NAMALWA (cell line): ENCODE measurements at regions not wholly inside any gene's neighbourhood (a gene's known extent, or its start where the extent isn't known, plus 50 kb on each side); places are given as distances from the start of the nearest gene placed in this dataset.
"Not testable (repeated sequence)": the region's sequence is repeated elsewhere in the genome, so short reads cannot be mapped to it uniquely, and the experiment has no call there.

Experiments used
- DNase-seq: peaks from one replicate; pipeline ENCODE4 v3.0.0-alpha.2; 2015; ENCODE audit warnings: low spot score

- DNase-seq, result no peak
Observed at GRCh38 chr2:83386549-83386948, 1072.5 kb downstream of the SUCLG1 start.

- no peak for DNase-seq
Observed at GRCh38 chr2:83378921-83379320, 1080.2 kb downstream of the SUCLG1 start.

GRCh38 chr2:83376731-83377130, 1082.3 kb downstream of the SUCLG1 start:
- DNase-seq, result no peak

DNA sequence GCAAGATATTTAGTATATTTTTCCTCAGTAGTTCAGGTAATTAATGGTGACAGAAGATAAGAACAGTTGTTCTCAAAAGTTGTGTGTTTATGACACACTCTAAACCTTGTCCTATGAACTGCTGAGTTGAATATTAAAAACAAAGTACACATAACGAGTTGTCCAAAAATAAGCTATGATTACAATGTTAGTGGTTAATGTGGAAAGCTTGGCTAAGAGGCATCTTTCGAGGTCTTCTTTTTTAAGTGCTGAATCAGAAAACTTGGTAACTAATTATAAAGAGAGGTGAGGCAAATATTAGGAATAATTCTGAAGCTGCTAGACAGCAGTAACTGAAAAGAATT, 1088.7 kb downstream of the SUCLG1 start:
- no peak for DNase-seq

DNA sequence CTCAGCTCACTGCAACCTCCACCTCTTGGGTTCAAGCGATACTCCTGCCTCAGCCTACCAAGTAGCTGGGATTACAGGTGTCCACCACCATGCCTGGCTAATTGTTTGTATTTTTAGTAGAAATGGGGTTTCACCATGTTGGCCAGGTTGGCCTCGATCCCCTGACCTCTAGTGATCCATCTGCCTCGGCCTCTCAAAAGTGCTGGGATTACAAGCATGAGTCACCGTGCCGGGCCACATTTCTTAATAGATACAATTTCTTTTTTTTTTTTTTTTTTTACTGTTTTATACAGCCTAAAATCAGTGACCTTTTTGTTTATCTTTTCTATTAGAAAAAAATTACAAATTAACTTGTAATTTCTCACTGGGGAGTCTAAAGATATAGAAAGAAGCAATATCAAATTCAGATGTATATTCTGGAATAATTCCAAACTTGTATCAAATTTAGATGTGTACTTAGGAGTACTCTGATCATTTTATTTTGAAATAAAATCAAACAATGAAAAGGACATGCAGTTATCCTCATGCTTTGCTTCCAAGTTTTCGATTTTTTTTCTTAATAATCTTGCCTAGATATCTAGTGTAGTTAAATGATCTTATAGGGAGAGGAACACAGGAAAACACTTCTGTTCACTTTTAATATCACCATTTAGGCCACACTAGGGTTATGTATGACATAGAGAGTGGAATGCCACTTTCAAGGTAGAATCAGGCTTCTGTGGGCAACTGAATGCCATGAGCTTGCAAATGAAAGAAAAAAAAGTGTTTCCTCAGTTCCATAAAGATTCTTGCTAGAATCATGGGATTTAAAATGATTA, 1089.3 kb downstream of the SUCLG1 start:
- no peak for DNase-seq

DNA sequence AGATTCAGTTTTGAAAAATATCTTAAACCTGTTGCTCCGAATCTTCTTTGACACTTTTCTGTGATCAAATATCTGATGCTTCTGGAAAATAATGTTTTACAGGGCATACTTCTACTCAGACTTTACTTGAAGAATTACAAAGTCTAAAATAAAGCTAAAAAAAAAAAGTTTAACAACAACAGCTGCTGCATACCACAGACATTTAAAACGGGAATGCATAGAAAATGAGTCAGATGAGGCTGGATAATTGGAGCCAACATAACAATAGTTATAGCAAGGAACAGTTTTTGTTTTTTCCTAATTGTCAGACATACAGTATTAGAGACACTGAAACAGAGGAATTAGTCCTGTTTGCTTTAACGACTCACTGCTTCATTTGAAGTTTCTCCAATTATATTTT, 1090.2 kb downstream of the SUCLG1 start:
- DNase-seq, result no peak

- no peak for DNase-seq
Observed at GRCh38 chr2:83368461-83368860, 1090.6 kb downstream of the SUCLG1 start.

- DNase-seq, result no peak
Observed at GRCh38 chr2:83365476-83365875, 1093.6 kb downstream of the SUCLG1 start.

DNA sequence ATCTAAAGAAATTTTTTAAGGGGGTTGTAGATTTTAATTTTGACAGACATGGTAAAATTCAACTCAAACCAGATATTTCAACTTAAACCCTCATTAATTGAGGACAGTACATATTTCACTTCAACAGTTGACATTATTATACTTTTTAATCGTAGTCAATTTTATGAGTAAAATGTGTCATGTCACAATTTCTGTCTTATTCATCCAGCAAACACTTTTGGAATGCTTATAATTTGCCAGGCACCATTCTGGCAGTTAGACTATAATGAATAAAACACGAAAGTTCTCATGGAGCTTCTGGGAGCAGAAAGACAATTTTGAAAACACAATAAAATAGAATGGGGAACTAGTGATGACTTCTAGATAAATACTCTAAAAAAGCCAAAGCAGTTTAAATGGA, 1094.8 kb downstream of the SUCLG1 start:
- DNase-seq, result no peak

GRCh38 chr2:83363138-83363537, 1095.9 kb downstream of the SUCLG1 start:
- not testable (repeated sequence) for DNase-seq

DNA sequence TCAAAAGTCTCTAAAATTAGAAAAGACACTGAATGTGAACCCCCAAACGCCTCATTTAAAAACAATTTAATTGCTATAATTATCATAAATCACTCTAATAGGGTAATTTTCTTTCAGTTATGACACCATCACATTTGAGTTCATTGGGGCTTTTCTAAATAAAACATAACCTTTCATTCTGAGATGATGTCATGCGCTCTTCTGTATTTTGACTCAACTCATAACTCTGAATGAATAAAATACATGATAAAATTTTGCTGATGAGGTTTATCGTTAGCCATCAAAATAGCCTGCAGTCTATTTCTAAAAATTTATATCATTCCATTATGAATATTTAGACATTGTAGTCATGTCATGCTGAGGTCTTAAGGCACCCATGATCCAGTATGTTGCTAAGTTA, 1099.7 kb downstream of the SUCLG1 start:
- no peak for DNase-seq

DNA sequence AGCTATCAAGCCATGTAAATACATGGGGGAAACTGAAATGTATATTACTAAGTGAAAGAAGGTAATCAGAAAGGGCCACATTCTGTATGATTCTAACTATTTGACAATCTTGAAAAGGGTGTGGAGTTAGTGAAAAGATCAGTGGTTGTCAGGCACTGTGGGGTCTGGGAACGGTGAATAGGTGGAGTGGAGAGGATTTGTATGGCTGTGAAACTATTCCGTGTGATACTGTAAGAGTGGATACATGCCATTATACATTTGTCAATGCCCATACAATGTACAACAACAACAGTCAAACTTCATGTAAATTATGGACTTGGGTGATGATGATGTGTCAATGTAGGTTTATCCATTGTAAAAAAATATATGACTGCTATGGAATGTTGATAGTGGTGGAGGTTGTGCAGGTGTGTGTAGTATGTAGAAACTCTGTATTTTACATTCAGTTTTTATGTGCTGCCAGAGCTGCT, 1116.2 kb downstream of the SUCLG1 start:
- DNase-seq, result peak; percentile 5

DNA sequence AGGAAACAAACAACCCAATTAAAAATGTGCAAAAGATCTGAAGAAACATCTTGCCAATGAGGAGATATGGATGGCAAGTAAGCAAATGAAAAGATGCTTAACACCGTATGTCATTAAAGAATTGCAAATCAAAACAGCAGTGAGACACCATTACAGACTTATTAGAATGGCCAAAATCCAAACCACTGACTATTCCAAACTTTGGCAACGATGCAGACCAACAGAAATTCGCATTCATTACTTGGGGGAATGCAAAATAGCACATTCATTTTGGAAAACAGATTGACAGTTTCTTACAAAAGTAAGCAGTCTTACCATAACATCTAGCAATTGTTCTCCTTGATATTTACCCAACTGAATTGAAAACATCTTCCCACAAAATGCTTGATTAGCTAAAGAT, 1118.7 kb downstream of the SUCLG1 start:
- DNase-seq, result peak; percentile 7

GRCh38 chr2:83339942-83340341, 1119.1 kb downstream of the SUCLG1 start:
- DNase-seq, result not testable (repeated sequence)

- DNase-seq, result no peak
Observed at GRCh38 chr2:83331810-83332209, 1127.3 kb downstream of the SUCLG1 start.

DNA sequence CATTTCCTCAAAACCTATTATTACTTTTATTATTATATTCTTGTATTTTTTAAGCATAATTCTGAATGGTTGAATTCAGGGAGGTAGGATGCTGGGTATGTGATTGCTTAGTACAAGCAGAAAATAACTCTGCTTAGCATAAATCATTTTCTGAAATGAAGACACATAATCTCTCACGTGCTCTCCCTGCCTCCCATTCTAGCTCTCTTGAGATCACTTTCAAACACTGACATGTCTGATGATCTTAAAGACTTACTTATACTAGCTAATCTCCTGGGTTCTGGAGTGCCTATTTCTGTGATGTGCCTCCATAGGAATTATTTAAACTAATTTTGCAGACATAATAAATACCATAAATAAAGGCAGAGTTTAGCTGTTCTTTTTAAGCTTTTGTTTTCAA, 1136.0 kb downstream of the SUCLG1 start:
- no peak for DNase-seq

- no peak for DNase-seq
Observed at GRCh38 chr2:83320053-83320452, 1139.0 kb downstream of the SUCLG1 start.

DNA sequence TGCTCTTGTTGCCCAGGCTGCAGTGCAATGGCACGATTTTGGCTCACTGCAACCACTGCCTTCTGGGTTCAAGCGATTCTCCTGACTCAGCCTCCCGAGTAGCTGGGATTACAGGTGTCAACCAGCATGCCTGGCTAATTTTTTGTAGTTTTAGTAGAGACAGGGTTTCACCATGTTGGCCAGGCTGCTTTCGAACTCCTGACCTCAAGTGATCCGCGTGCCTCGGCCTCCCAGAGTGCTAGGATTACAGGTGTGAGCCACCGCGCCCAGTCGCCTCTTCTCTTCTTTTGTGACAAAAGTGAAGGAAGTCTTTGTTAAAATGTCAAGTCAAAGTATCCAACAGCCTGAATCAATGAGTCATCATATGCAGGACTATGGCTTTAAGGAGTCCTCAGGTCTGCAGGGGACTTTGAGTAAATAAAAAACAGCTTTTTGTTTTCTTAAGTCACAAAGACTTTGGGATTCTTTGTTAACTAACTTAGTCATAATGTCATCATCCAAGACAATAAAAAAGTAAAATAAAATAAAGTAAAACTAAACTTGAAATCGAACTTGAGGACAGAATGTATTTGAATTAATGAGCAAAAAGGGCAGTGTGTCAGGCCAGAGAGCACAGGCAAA, 1153.2 kb downstream of the SUCLG1 start:
- DNase-seq, result no peak

DNA sequence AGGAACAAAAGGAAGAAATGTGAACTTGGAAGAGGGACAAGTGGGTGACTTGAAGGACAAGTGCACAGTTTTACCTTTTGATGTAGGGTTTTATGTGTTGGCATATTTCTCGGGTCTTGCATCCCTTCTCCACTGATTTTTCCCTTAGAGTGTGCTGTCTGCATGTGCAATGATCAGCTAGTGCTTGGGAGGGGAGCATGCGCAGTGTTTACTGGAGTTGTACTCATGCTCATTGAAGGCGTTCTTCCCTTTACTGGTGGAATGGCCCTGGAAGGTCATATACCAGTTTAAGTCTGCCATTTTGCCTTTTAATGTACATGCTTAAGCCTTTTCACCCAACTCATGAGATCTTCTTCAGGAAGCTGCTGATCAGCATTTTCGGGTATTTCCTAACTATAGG, 1168.0 kb downstream of the SUCLG1 start:
- DNase-seq, result no peak

DNA sequence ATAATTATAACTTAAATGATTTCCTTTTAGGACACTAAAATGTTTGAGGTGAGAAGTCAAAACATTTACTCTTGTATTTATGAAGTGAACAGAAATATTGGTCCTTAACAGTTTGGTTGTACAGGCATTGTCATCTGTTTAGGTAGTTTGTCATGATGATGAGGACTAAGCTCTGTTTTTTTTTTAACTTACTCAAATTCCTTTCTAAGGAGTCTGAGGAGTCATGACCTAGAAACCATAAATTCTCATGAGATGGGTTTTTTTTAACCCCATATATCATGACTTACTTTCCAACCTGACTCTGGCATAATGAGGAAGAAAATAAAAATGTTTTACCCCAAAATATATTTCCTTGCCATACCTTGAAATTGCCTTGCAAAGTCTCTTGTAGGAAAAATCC, 1176.2 kb downstream of the SUCLG1 start:
- no peak for DNase-seq

DNA sequence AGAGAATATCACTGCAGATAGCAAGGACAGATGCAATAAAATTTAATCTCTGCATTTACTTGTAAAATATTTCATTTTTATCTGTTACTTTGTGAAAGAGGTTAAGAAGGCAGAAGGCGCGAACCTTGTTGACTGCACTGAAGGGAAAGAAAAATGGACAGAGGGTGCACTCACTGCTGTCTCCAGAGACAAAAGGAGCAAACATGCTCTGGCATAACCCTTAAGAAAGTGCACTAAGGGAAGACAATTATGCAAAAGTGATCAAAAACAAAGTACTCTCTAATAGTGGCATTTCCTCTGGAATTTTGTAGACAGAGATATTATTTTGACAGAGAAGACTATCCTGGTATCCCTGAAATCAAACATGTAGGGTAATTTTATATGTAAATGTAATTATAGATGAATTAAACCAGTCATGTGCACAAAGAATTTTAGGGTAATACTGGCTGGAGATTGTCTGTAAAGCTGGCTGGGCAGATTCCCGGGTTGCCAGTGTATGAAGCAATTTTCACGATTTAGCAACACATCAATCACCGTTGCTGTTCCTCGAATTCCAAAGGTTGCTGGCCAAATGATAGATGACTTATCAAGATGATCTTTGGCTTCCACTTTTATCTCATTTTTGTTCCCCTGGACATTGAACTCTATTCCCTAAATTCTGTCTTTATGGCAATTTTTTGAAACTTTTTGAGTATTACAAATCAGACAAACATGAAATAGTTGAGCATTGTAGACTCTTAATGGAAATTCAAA, 1176.9 kb downstream of the SUCLG1 start:
- DNase-seq, result no peak

DNA sequence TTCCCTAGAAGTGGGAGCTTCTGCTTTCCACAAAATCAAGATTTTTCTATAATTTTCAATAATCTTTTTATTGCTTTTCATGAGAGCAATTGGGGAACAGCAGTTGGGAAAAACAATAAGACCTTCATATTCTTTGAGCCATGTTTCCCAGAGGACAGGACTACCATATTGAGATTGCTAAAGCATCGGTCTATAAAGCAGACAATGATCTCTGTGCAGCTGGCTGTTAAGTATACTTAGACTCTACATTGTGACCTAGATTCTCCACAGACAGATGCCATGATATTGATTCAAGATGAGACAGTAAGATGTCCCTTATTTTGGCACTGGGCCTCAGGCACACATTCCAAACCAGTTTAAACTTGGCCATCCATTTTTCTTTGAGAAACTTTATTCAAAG, 1178.7 kb downstream of the SUCLG1 start:
- no peak for DNase-seq

DNA sequence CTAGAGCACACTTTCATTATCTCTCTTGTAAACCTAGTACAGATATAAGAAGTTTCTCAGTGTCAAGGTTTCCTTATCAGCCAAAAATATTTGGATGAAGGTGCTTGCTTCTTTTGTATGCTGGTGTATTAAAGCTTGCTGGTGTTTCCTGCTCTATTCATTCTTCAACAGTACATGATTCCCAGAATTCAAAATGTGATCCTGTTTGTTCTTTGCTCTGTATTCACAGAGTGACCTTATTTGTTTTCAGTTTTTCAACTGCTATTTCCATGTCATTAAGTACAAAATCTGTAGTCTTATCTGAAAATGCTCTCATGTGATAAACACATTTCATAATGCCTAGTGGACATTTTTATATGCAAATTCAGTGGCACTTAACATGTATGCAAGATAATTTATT, 1185.8 kb downstream of the SUCLG1 start:
- no peak for DNase-seq
